ENCODE measurements at regions not wholly inside any gene's neighbourhood (a gene's known extent, or its start where the extent isn't known, plus 50 kb on each side); places are given as distances from the start of the nearest gene placed in this dataset.
A peak's percentile ranks its signal among the peaks of the same experiment; 100 is the strongest.

GRCh38 chr18:51654488-51655326 is 457.2 kb upstream of the MEX3C start:
- Histone ChIP-seq H3K79me1 (ENCODE audit: insufficient read depth, low read depth, low read length, poor library complexity, severe bottlenecking) (no peaks in the 10 kb centered on the region), H3K23ac (ENCODE audit: insufficient read length, low read depth, low read length) (no peak overlapping the region), H2BK15ac (ENCODE audit: low read depth, low read length) (no peak overlapping the region), H3K9me3 (ENCODE audit: control insufficient read depth, low read depth, low read length) (no peaks in the 10 kb centered on the region), H2BK120ac (ENCODE audit: low read depth, low read length, poor library complexity, severe bottlenecking) (no peak overlapping the region), H3T11ph (ENCODE audit: low read length) (no peak overlapping the region), H3K27me3 (ENCODE audit: insufficient read depth, low read length) (no peaks in the 10 kb centered on the region), H3K14ac (ENCODE audit: insufficient read depth, low read length) (no peak overlapping the region), H3K23me2 (ENCODE audit: insufficient read length, low read depth, low read length, poor library complexity, severe bottlenecking) (no peaks in the 10 kb centered on the region), H4K5ac (ENCODE audit: insufficient read length, low read depth, low read length) (no peak overlapping the region), H3K56ac (ENCODE audit: insufficient read length, low read depth, low read length) (no peak overlapping the region), H3K4me1 (ENCODE audit: insufficient read depth, low read length) (peaks cover 2% of the 10 kb centered on the region; the same call in 1 of the 2 replicates), H2AFZ (ENCODE audit: low read length) (no peak overlapping the region), H3K79me2 (ENCODE audit: insufficient read depth, low read length) (no peaks in the 10 kb centered on the region), H3K9ac (ENCODE audit: extremely low read depth, insufficient read length, low read length) (no peak overlapping the region), H3K27ac (ENCODE audit: insufficient read length, low read depth, low read length) (no peak overlapping the region), H2AK5ac (ENCODE audit: insufficient read length, low read length) (no peak overlapping the region), H4K91ac (ENCODE audit: insufficient read length, low read depth, low read length) (no peak overlapping the region), H3K4ac (ENCODE audit: low read depth, low read length) (no peak overlapping the region), H3K18ac (ENCODE audit: insufficient read length, low read depth, low read length) (no peak overlapping the region), H4K8ac (replicated peaks; ENCODE audit: insufficient read length, low read depth, low read length) (no peak overlapping the region), H4K20me1 (ENCODE audit: control insufficient read depth, insufficient read depth, insufficient read length) (no peaks in the 10 kb centered on the region), H2BK12ac (ENCODE audit: insufficient read length, low read depth, low read length) (no peak overlapping the region), H2BK20ac (ENCODE audit: low read depth, low read length, poor library complexity, severe bottlenecking) (no peak overlapping the region), H2BK5ac (ENCODE audit: insufficient read length, low read length) (no peak overlapping the region), H3K4me2 (ENCODE audit: insufficient read depth, insufficient read length, low read length) (no peak overlapping the region)
- WGBS (ENCODE audit: extremely low coverage, insufficient read length, low lambda C conversion rate): no CpG with 5 or more reads among the region's 10 CpGs
- no peaks in the 10 kb centered on the region; a peak in 1 of 7 replicates for H3K36me3 Mint-ChIP-seq (ENCODE audit: insufficient read depth in 1 of 3, low read depth in 3 of 3)
- peaks cover 41 to 46% of the 10 kb centered on the region in 2 experiments for H3K4me1 Mint-ChIP-seq
- peak overlapping the region in 2 of 3 experiments; percentile 31 to 37; a peak in 3 of 7 replicates for H3K27ac Mint-ChIP-seq
- no peaks in the 10 kb centered on the region for H3K27me3 Mint-ChIP-seq (ENCODE audit: low read depth)
- TF ChIP-seq, protein P1, sequence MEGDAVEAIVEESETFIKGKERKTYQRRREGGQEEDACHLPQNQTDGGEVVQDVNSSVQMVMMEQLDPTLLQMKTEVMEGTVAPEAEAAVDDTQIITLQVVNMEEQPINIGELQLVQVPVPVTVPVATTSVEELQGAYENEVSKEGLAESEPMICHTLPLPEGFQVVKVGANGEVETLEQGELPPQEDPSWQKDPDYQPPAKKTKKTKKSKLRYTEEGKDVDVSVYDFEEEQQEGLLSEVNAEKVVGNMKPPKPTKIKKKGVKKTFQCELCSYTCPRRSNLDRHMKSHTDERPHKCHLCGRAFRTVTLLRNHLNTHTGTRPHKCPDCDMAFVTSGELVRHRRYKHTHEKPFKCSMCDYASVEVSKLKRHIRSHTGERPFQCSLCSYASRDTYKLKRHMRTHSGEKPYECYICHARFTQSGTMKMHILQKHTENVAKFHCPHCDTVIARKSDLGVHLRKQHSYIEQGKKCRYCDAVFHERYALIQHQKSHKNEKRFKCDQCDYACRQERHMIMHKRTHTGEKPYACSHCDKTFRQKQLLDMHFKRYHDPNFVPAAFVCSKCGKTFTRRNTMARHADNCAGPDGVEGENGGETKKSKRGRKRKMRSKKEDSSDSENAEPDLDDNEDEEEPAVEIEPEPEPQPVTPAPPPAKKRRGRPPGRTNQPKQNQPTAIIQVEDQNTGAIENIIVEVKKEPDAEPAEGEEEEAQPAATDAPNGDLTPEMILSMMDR (conservative IDR thresholded peaks at IDR 0.05): no peak
- DNase-seq: peak; percentile 82
- no peaks in the 10 kb centered on the region for H3K9me3 Mint-ChIP-seq
- H3K4me3 Mint-ChIP-seq: peak overlapping the region in 1 of 2 experiments; percentile 12; a peak in 1 of 5 replicates
